ENCODE measurements at regions not wholly inside any gene's neighbourhood (a gene's known extent, or its start where the extent isn't known, plus 50 kb on each side); places are given as distances from the start of the nearest gene placed in this dataset.

DNA sequence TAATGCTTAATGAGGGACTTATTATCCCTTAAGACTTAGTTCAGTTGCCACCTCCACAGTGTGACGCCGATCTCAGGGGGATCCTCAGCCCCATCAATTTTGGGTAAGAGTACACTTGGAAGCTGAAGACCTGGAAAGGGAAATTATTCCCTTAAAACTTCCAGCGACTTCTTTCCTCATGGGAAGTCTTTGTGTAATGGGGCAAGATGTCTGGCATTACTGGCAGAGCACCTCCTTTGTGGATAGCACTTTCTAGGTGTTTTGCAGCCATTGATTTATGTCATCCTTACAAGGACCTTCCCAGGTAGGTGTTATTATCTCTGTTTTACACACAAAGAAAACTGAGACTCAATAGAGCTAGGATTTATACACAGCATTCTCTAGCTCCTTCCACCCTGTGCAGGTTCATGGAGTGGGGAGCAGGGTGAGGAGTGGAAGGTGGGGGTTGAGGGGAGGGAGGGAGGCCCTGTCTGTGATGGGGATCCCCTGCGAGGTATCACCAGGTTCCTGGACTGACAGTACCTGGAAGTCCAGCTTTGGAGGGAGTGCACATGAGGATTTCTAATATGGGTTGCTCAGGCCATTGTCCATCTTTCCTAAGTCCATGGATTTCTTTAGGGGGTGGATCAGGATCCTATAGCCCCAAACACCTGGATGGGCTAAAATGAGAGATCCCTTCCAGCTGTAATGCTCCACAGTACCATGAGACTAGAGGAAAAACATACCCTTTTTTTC, 79.4 kb downstream of the MYCN start (continued):
- TF ChIP-seq RNF2 (IDR thresholded peaks at IDR 0.05; ENCODE audit: borderline replicate concordance, low read depth, low read length, missing control alignments, poor library complexity, severe bottlenecking) (no peak), TEAD4 (IDR thresholded peaks at IDR 0.05; ENCODE audit: low read depth, low read length) (no peak), MAFK (IDR thresholded peaks at IDR 0.05; ENCODE audit: low read depth, low read length) (no peak), RXRA (IDR thresholded peaks at IDR 0.05; ENCODE audit: insufficient read depth, low read depth, low read length) (no peak), FOSL1 (IDR thresholded peaks at IDR 0.05; ENCODE audit: insufficient read depth, low read depth, low read length) (no peak), BRCA1 (IDR thresholded peaks at IDR 0.05; ENCODE audit: low read depth, low read length) (no peak), CBX8 (IDR thresholded peaks at IDR 0.05; ENCODE audit: borderline replicate concordance, low read depth, low read length) (no peak)
- TF ChIP-seq, protein P1, sequence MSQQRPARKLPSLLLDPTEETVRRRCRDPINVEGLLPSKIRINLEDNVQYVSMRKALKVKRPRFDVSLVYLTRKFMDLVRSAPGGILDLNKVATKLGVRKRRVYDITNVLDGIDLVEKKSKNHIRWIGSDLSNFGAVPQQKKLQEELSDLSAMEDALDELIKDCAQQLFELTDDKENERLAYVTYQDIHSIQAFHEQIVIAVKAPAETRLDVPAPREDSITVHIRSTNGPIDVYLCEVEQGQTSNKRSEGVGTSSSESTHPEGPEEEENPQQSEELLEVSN (IDR thresholded peaks at IDR 0.05): no peak

All from H1 (cell line).